ENCODE measurements at regions not wholly inside any gene's neighbourhood (a gene's known extent, or its start where the extent isn't known, plus 50 kb on each side); places are given as distances from the start of the nearest gene placed in this dataset.

DNA sequence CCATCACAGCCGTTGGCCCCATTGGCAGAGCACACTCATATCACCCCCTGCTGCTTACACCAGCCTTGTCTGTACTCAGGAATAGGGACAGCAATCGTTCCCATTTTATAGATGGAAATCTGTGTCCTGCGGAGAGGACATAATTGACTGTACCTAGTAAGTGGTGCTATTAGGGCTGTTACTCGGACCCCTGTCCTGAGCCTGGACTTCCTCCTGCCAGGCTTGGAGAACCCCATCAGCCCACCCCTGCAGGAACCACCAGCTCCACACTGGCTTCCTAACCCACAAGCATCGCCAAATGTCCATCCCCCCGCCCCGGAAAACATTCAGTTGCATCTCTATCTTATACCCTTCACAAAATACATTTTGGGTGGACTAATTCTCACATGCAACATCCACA is 139.8 kb upstream of the RET start:
- H3K4me3 ChIP-seq (replicated peaks; ENCODE audit: low read depth, low read length) = no peak overlapping the region
- TF ChIP-seq, protein P1, sequence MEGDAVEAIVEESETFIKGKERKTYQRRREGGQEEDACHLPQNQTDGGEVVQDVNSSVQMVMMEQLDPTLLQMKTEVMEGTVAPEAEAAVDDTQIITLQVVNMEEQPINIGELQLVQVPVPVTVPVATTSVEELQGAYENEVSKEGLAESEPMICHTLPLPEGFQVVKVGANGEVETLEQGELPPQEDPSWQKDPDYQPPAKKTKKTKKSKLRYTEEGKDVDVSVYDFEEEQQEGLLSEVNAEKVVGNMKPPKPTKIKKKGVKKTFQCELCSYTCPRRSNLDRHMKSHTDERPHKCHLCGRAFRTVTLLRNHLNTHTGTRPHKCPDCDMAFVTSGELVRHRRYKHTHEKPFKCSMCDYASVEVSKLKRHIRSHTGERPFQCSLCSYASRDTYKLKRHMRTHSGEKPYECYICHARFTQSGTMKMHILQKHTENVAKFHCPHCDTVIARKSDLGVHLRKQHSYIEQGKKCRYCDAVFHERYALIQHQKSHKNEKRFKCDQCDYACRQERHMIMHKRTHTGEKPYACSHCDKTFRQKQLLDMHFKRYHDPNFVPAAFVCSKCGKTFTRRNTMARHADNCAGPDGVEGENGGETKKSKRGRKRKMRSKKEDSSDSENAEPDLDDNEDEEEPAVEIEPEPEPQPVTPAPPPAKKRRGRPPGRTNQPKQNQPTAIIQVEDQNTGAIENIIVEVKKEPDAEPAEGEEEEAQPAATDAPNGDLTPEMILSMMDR (IDR thresholded peaks at IDR 0.05; ENCODE audit: low read depth, low read length, missing control alignments) = no peak
- no peak for DNase-seq (ENCODE audit: extremely low read depth, low read depth)

DNA sequence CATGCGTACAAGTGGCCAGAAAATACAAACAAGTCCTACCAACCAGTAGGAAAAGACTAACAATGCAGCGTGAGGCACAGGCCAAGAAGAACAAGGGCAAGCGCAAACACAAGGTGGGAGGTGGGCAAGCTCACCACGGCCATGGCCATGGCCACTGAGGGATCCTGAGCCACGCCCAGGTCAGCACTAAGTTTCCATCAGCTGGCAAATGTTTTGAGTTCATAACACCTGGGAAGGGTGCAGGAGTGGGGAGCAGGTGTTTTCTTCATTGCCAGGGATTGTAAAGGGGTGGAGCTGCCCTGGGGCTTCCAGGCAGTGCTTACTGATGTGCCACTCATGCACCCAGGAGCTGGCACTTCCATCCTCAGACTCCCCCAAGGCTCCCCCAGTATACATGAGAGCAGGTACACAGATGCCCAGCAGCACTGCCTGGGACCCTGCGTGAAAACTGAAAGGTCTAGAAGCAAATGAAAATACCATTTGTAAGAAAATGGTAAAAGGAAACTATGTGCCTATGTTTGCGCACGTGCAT is 139.2 kb upstream of the RET start:
- TF ChIP-seq, protein P1 (IDR thresholded peaks at IDR 0.05; ENCODE audit: low read depth, low read length, missing control alignments) = no peak
- DNase-seq (ENCODE audit: extremely low read depth, low read depth) = no peak
- no peak overlapping the region for H3K4me3 ChIP-seq (replicated peaks; ENCODE audit: low read depth, low read length)

GRCh38 chr10:42938351-42938750 is 138.5 kb upstream of the RET start:
- DNase-seq (ENCODE audit: extremely low read depth, low read depth) = no peak
- TF ChIP-seq, protein P1 (IDR thresholded peaks at IDR 0.05; ENCODE audit: low read depth, low read length, missing control alignments) = no peak
- H3K4me3 ChIP-seq (replicated peaks; ENCODE audit: low read depth, low read length) = no peak overlapping the region

DNA sequence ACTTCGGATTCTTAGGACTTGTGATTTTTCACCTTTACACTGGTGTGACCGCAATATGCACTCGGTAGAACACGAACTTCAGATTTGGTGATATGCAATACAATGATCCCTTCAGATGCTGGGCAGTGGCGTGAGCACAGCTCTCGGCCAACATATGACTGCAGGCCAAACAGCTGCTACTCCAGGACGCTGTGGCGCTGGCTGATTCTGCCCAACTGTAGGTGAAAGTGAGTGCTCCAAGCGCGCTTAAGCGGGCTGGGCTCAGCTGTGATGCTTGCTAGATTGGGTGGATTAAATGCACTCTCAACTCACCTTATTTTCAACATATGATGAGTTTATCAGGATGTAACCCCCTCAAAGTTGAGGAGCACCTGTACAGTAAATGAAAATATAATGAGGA is 137.6 kb upstream of the RET start:
- H3K4me3 ChIP-seq (replicated peaks; ENCODE audit: low read depth, low read length) = no peak overlapping the region
- TF ChIP-seq, protein P1 (IDR thresholded peaks at IDR 0.05; ENCODE audit: low read depth, low read length, missing control alignments) = no peak
- DNase-seq (ENCODE audit: extremely low read depth, low read depth) = no peak

DNA sequence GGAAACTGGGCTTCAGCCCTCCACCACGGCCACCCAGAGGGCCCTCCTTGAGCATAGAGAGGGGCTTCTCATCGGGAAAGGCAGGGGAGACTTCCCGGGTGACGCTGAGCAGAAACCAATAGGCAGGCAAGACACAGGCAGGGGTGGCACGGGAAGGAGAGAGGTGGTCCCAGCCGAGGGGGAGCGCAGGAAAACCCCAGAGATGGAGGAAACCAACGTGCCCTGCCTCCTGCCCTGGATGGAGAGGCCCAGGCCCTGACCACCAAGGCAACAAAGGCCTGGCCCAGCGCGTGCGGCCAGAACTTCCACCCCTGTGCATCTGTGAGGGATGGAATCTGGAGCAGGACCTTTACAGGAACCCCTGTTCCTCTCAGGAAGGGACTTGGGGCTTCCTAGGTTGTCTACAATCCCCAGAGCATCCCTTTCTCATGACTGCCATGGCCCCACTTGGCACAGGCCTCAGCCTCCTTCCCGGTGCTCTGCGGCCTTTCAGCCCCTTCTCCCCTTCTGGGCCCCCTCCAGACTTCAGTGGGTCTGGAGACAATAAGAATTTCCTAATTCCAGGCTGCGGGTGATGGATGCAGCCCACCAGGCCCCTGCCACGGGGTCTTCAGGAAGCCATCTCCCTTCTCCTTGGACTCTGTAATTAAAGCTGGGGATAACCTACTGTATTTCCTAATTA is 137.0 kb upstream of the RET start:
- no peak overlapping the region for H3K4me3 ChIP-seq (replicated peaks; ENCODE audit: low read depth, low read length)

GRCh38 chr10:42940487-42941294 is 136.2 kb upstream of the RET start:
- TF ChIP-seq, protein P1 (IDR thresholded peaks at IDR 0.05; ENCODE audit: low read depth, low read length, missing control alignments) = no peak
- H3K4me3 ChIP-seq (replicated peaks; ENCODE audit: low read depth, low read length) = no peak overlapping the region
- no peak for DNase-seq (ENCODE audit: extremely low read depth, low read depth)

More for the DNA sequence above, 137.0 kb upstream of the RET start:
- DNase-seq (ENCODE audit: extremely low read depth, low read depth) = no peak
- TF ChIP-seq, protein P1 (IDR thresholded peaks at IDR 0.05; ENCODE audit: low read depth, low read length, missing control alignments) = no peak

Data from HFF-Myc (cell line).